Caco-2 (cell line): ENCODE measurements at regions not wholly inside any gene's neighbourhood (a gene's known extent, or its start where the extent isn't known, plus 50 kb on each side); places are given as distances from the start of the nearest gene placed in this dataset.

Experiments
- BruUV-seq: library from RNA; stranded (reverse); fragments of 400-500 nt; replicated peaks from 2 replicates; lab custom pipeline; 2021; lab: Mats Ljungman, UMichigan
- CTCF ChIA-PET: fragments of 300-600 bp; sonication (Branson Sonifier 250); formaldehyde crosslinking; loops from one replicate; lab custom pipeline; 2022; ENCODE audit warnings: antibody characterized with exemption; lab: Charles Lee
- POLR2A ChIA-PET: fragments of 300-600 bp; sonication (Branson Sonifier 250); formaldehyde crosslinking; loops from one replicate; lab custom pipeline; 2022; ENCODE audit warnings: antibody characterized with exemption; lab: Charles Lee
- DNase-seq, 2 experiments: peaks; one replicate each; pipeline versions ENCODE4 v3.0.0 to v3.0.0-alpha.2; 2020 to 2022
- H3K27me3 ChIP-seq: replicated peaks from 2 replicates; pipeline ENCODE4 v1.6.0; 2011; ENCODE audit warnings: low read length; ENCODE audit not compliant: control insufficient read depth, insufficient read depth
- H3K36me3 ChIP-seq: 2 replicates; pipeline ENCODE4 v1.5.1; 2011; ENCODE audit warnings: low read length; ENCODE audit not compliant: control insufficient read depth, insufficient read depth
- H3K4me1 ChIP-seq: fragments of 250-450 bp; sonication (Bioruptor Pico); 2 replicates; pipeline ENCODE4 v1.5.1; 2020; ENCODE audit warnings: mild to moderate bottlenecking
- H3K4me3 ChIP-seq: 2 replicates; pipeline ENCODE4 v1.5.1; 2011; ENCODE audit warnings: low read depth, mild to moderate bottlenecking, control low read depth, low read length
- H3K9me3 ChIP-seq: fragments of 250-450 bp; sonication (Bioruptor Pico); 2 replicates; pipeline ENCODE4 v1.5.1; 2020; ENCODE audit warnings: mild to moderate bottlenecking, moderate library complexity
- H3K27ac Mint-ChIP-seq: one replicate; pipeline ENCODE4 v1.8.0; 2022; ENCODE audit warnings: mixed read lengths; ENCODE audit not compliant: unreplicated experiment
- H3K27me3 Mint-ChIP-seq: one replicate; pipeline ENCODE4 v1.8.0; 2022; ENCODE audit warnings: mixed read lengths; ENCODE audit not compliant: insufficient read depth, unreplicated experiment
- H3K36me3 Mint-ChIP-seq: one replicate; pipeline ENCODE4 v1.8.0; 2022; ENCODE audit warnings: mild to moderate bottlenecking, mixed read lengths; ENCODE audit not compliant: insufficient read depth, unreplicated experiment
- H3K4me1 Mint-ChIP-seq: one replicate; pipeline ENCODE4 v1.8.0; 2022; ENCODE audit warnings: low read depth, mixed read lengths; ENCODE audit not compliant: unreplicated experiment
- H3K4me3 Mint-ChIP-seq: one replicate; pipeline ENCODE4 v1.8.0; 2022; ENCODE audit warnings: mild to moderate bottlenecking, moderate library complexity, mixed read lengths; ENCODE audit not compliant: unreplicated experiment
- H3K9me3 Mint-ChIP-seq: one replicate; pipeline ENCODE4 v1.8.0; 2022; ENCODE audit warnings: mixed read lengths; ENCODE audit not compliant: unreplicated experiment
- CTCF ChIP-seq, 2 experiments: fragments of 200-600 bp in 1 of 2; IDR thresholded peaks; 1 replicate in 1 of 2; 2 replicates in 1 of 2; pipeline versions ENCODE4 v1.5.1 to v1.8.0; 2011 to 2022; ENCODE audit warnings: antibody characterized with exemption in 1 of 2, control low read depth in 1 of 2, inconsistent platforms in 1 of 2, low read depth in 1 of 2, low read length in 1 of 2, mild to moderate bottlenecking in 1 of 2, moderate library complexity in 1 of 2; ENCODE audit not compliant: insufficient read depth in 1 of 2, severe bottlenecking in 1 of 2, unreplicated experiment in 1 of 2
- intact Hi-C: fragments of 100-400 bp; cut with micrococcal nuclease; formaldehyde crosslinking; loops from one replicate; pipeline ENCODE4 v1.10.0; 2022; ENCODE audit not compliant: unreplicated experiment

- no peaks in the 10 kb centered on the region for H3K9me3 ChIP-seq
- no peaks in the 10 kb centered on the region for H3K4me1 ChIP-seq
- intact Hi-C loops, result no loop called here
- peaks cover 5% of the 10 kb centered on the region for H3K36me3 Mint-ChIP-seq
- H3K4me1 Mint-ChIP-seq, result peaks cover 7% of the 10 kb centered on the region
- no TSS peak for BruUV-seq
- H3K27me3 ChIP-seq, result no peaks in the 10 kb centered on the region
- ChIA-PET POLR2A (no interaction called here), CTCF (no interaction called here)
- no peaks in the 10 kb centered on the region for H3K36me3 ChIP-seq
- no peak overlapping the region for H3K4me3 ChIP-seq
- H3K4me3 Mint-ChIP-seq, result no peak overlapping the region
- no peak for TF ChIP-seq CTCF (IDR thresholded peaks at IDR 0.05; ENCODE audit: insufficient read depth in 1 of 2, low read depth in 1 of 2, low read length in 1 of 2, severe bottlenecking in 1 of 2, unreplicated experiment in 1 of 2)
- H3K27ac Mint-ChIP-seq, result no peak overlapping the region
- no peak for DNase-seq
- no peaks in the 10 kb centered on the region for H3K9me3 Mint-ChIP-seq
- H3K27me3 Mint-ChIP-seq, result peaks cover 15% of the 10 kb centered on the region
Observed at GRCh38 chr22:48340191-48340590, 1487.5 kb downstream of the BRD1 start.

- TF ChIP-seq CTCF (IDR thresholded peaks at IDR 0.05; ENCODE audit: insufficient read depth in 1 of 2, low read depth in 1 of 2, low read length in 1 of 2, severe bottlenecking in 1 of 2, unreplicated experiment in 1 of 2), result no peak
- Mint-ChIP-seq H3K9me3 (no peaks in the 10 kb centered on the region), H3K27me3 (peaks cover 15% of the 10 kb centered on the region), H3K4me3 (no peak overlapping the region), H3K4me1 (peaks cover 7% of the 10 kb centered on the region), H3K27ac (no peak overlapping the region), H3K36me3 (peaks cover 5% of the 10 kb centered on the region)
- BruUV-seq, result no TSS peak
- intact Hi-C loops, result no loop called here
- ChIA-PET CTCF (no interaction called here), POLR2A (no interaction called here)
- Histone ChIP-seq H3K4me1 (no peaks in the 10 kb centered on the region), H3K36me3 (no peaks in the 10 kb centered on the region), H3K27me3 (no peaks in the 10 kb centered on the region), H3K9me3 (no peaks in the 10 kb centered on the region), H3K4me3 (no peak overlapping the region)
- DNase-seq, result no peak
Observed at GRCh38 chr22:48338793-48339705, 1488.6 kb downstream of the BRD1 start.

- intact Hi-C loops, result no loop called here
- no peaks in the 10 kb centered on the region for H3K9me3 ChIP-seq
Observed at GRCh38 chr22:48337957-48338792, 1489.5 kb downstream of the BRD1 start.

More at GRCh38 chr22:48337957-48338792, 1489.5 kb downstream of the BRD1 start:
- no peak for TF ChIP-seq CTCF (IDR thresholded peaks at IDR 0.05; ENCODE audit: insufficient read depth in 1 of 2, low read depth in 1 of 2, low read length in 1 of 2, severe bottlenecking in 1 of 2, unreplicated experiment in 1 of 2)
- H3K9me3 Mint-ChIP-seq, result no peaks in the 10 kb centered on the region
- peaks cover 5% of the 10 kb centered on the region for H3K36me3 Mint-ChIP-seq
- ChIA-PET CTCF (no interaction called here), POLR2A (no interaction called here)
- no TSS peak for BruUV-seq
- H3K27me3 ChIP-seq, result no peaks in the 10 kb centered on the region
- H3K4me3 ChIP-seq, result no peak overlapping the region
- H3K27me3 Mint-ChIP-seq, result peaks cover 15% of the 10 kb centered on the region
- H3K4me3 Mint-ChIP-seq, result no peak overlapping the region
- no peaks in the 10 kb centered on the region for H3K4me1 ChIP-seq
- no peak for DNase-seq
- peaks cover 7% of the 10 kb centered on the region for H3K4me1 Mint-ChIP-seq
- H3K36me3 ChIP-seq, result no peaks in the 10 kb centered on the region
- no peak overlapping the region for H3K27ac Mint-ChIP-seq
